GM21619 (cell line): ENCODE measurements at regions not wholly inside any gene's neighbourhood (a gene's known extent, or its start where the extent isn't known, plus 50 kb on each side); places are given as distances from the start of the nearest gene placed in this dataset.

Experiments used
- ATAC-seq: cut with Tn5 transposase; IDR thresholded peaks from one replicate; pipeline ENCODE4 v1.9.1; 2021; ENCODE audit not compliant: unreplicated experiment

- ATAC-seq = no peak
These were observed 382.1 kb upstream of the TSHZ2 start for GRCh38 chr20:52590100-52590499.

- ATAC-seq = no peak
These were observed 382.8 kb upstream of the TSHZ2 start for GRCh38 chr20:52589251-52589812.

GRCh38 chr20:52586660-52587059 lies 385.5 kb upstream of the TSHZ2 start:
- ATAC-seq = no peak

- no peak for ATAC-seq
These were observed 386.8 kb upstream of the TSHZ2 start for GRCh38 chr20:52585333-52585732.

GRCh38 chr20:52578559-52578958 lies 387.0 kb upstream of the ZFP64 start:
- no peak for ATAC-seq

- ATAC-seq = no peak
These were observed 386.1 kb upstream of the ZFP64 start for GRCh38 chr20:52577696-52578095.

- ATAC-seq = no peak
These were observed 381.1 kb upstream of the ZFP64 start for GRCh38 chr20:52572687-52573086.

- no peak for ATAC-seq
These were observed 377.6 kb upstream of the ZFP64 start for GRCh38 chr20:52569201-52569600.

GRCh38 chr20:52565614-52566013 lies 374.0 kb upstream of the ZFP64 start:
- no peak for ATAC-seq

- ATAC-seq = no peak
These were observed 373.0 kb upstream of the ZFP64 start for GRCh38 chr20:52564594-52564993.

GRCh38 chr20:52552181-52552872 lies 360.7 kb upstream of the ZFP64 start:
- no peak for ATAC-seq

GRCh38 chr20:52542131-52542530 lies 350.6 kb upstream of the ZFP64 start:
- no peak for ATAC-seq

GRCh38 chr20:52540509-52540908 lies 348.9 kb upstream of the ZFP64 start:
- ATAC-seq = no peak

GRCh38 chr20:52539891-52540290 lies 348.3 kb upstream of the ZFP64 start:
- ATAC-seq = no peak

GRCh38 chr20:52536841-52537400 lies 345.3 kb upstream of the ZFP64 start:
- no peak for ATAC-seq

- no peak for ATAC-seq
These were observed 344.5 kb upstream of the ZFP64 start for GRCh38 chr20:52536040-52536439.

- ATAC-seq = no peak
These were observed 343.0 kb upstream of the ZFP64 start for GRCh38 chr20:52534616-52535015.

GRCh38 chr20:52533401-52533800 lies 341.8 kb upstream of the ZFP64 start:
- no peak for ATAC-seq

- no peak for ATAC-seq
These were observed 341.1 kb upstream of the ZFP64 start for GRCh38 chr20:52532674-52533073.

- no peak for ATAC-seq
These were observed 339.0 kb upstream of the ZFP64 start for GRCh38 chr20:52530571-52530970.

GRCh38 chr20:52529826-52530225 lies 338.2 kb upstream of the ZFP64 start:
- no peak for ATAC-seq

- no peak for ATAC-seq
These were observed 333.3 kb upstream of the ZFP64 start for GRCh38 chr20:52524861-52525260.

- ATAC-seq = no peak
These were observed 327.2 kb upstream of the ZFP64 start for GRCh38 chr20:52518735-52519134.
